NT2/D1 (cell line): ENCODE measurements at regions not wholly inside any gene's neighbourhood (a gene's known extent, or its start where the extent isn't known, plus 50 kb on each side); places are given as distances from the start of the nearest gene placed in this dataset.

ENCODE experiments used
- DNase-seq: peaks from one replicate; pipeline ENCODE4 v3.0.0-alpha.2; 2011; ENCODE audit warnings: low read depth, low spot score
- H3K27me3 ChIP-seq: 2 replicates; pipeline ENCODE4 v1.6.0; 2011; ENCODE audit warnings: mild to moderate bottlenecking; ENCODE audit not compliant: insufficient read length, insufficient read depth
- H3K36me3 ChIP-seq: 2 replicates; pipeline ENCODE4 v1.6.1; 2011; ENCODE audit warnings: mild to moderate bottlenecking, low read length, mixed read lengths; ENCODE audit not compliant: insufficient read depth, insufficient read length
- H3K4me1 ChIP-seq: 2 replicates; pipeline ENCODE4 v1.5.1; 2011; ENCODE audit not compliant: insufficient read depth, insufficient read length
- H3K4me3 ChIP-seq: 2 replicates; pipeline ENCODE4 v1.5.1; 2011; ENCODE audit warnings: low read depth; ENCODE audit not compliant: insufficient read length
- H3K9ac ChIP-seq: 2 replicates; pipeline ENCODE4 v1.6.0; 2011; ENCODE audit warnings: low read depth; ENCODE audit not compliant: insufficient read length
- H3K9me3 ChIP-seq: 2 replicates; pipeline ENCODE4 v1.5.1; 2011; ENCODE audit warnings: mild to moderate bottlenecking, low read length; ENCODE audit not compliant: insufficient read depth
- SUZ12 ChIP-seq: IDR thresholded peaks from 2 replicates; pipeline ENCODE4 v1.6.1; 2011; ENCODE audit not compliant: insufficient read length, insufficient read depth; ENCODE audit errors: extremely low read depth
- YY1 ChIP-seq: IDR thresholded peaks from 2 replicates; pipeline ENCODE4 v1.6.1; 2011; ENCODE audit not compliant: insufficient read length, insufficient read depth
- ZNF274 ChIP-seq: IDR thresholded peaks from 2 replicates; pipeline ENCODE4 v1.6.1; 2011; ENCODE audit warnings: mild to moderate bottlenecking, low read depth, low read length

- H3K9me3 ChIP-seq, result no peaks in the 10 kb centered on the region
- no peaks in the 10 kb centered on the region for H3K27me3 ChIP-seq
- no peak for DNase-seq
- no peak overlapping the region for H3K9ac ChIP-seq
- no peaks in the 10 kb centered on the region for H3K36me3 ChIP-seq
- TF ChIP-seq ZNF274 (no peak), SUZ12 (no peak), YY1 (no peak)
- H3K4me1 ChIP-seq, result no peaks in the 10 kb centered on the region
- no peak overlapping the region for H3K4me3 ChIP-seq
Measured at GRCh38 chr12:75852956-75853355, 178.6 kb downstream of the PHLDA1 start.

- no peak overlapping the region for H3K9ac ChIP-seq
- TF ChIP-seq YY1 (no peak), SUZ12 (no peak), ZNF274 (no peak)
- no peaks in the 10 kb centered on the region for H3K9me3 ChIP-seq
- H3K4me3 ChIP-seq, result no peak overlapping the region
- H3K27me3 ChIP-seq, result no peaks in the 10 kb centered on the region
- H3K36me3 ChIP-seq, result no peaks in the 10 kb centered on the region
- H3K4me1 ChIP-seq, result no peaks in the 10 kb centered on the region
- no peak for DNase-seq
Measured at GRCh38 chr12:75852143-75852542, 179.4 kb downstream of the PHLDA1 start.

GRCh38 chr12:75850721-75851462, 180.7 kb downstream of the PHLDA1 start:
- DNase-seq, result no peak
- Histone ChIP-seq H3K27me3 (no peaks in the 10 kb centered on the region), H3K36me3 (no peaks in the 10 kb centered on the region), H3K9me3 (0 out of 2 replicates have a peak, but pooled peaks cover 7% of the 10 kb centered on the region), H3K4me1 (no peaks in the 10 kb centered on the region), H3K4me3 (no peak overlapping the region), H3K9ac (no peak overlapping the region)
- TF ChIP-seq YY1 (no peak), ZNF274 (no peak), SUZ12 (no peak)

GRCh38 chr12:75848961-75849360, 182.6 kb downstream of the PHLDA1 start:
- TF ChIP-seq SUZ12 (no peak), YY1 (no peak), ZNF274 (no peak)
- no peak overlapping the region for H3K4me3 ChIP-seq
- no peaks in the 10 kb centered on the region for H3K27me3 ChIP-seq
- H3K9me3 ChIP-seq, result 0 out of 2 replicates have a peak, but pooled peaks cover 9% of the 10 kb centered on the region
- no peak for DNase-seq
- H3K9ac ChIP-seq, result no peak overlapping the region
- no peaks in the 10 kb centered on the region for H3K36me3 ChIP-seq
- no peaks in the 10 kb centered on the region for H3K4me1 ChIP-seq

GRCh38 chr12:75848431-75848925, 183.1 kb downstream of the PHLDA1 start:
- no peak for DNase-seq
- H3K9ac ChIP-seq, result no peak overlapping the region
- 0 out of 2 replicates have a peak, but pooled peaks cover 9% of the 10 kb centered on the region for H3K9me3 ChIP-seq
- H3K27me3 ChIP-seq, result no peaks in the 10 kb centered on the region
- H3K4me1 ChIP-seq, result no peaks in the 10 kb centered on the region
- no peak overlapping the region for H3K4me3 ChIP-seq
- no peak for TF ChIP-seq YY1
- TF ChIP-seq SUZ12, result no peak
- TF ChIP-seq ZNF274, result no peak
- H3K36me3 ChIP-seq, result no peaks in the 10 kb centered on the region

GRCh38 chr12:75846102-75846501, 185.5 kb downstream of the PHLDA1 start:
- no peak for DNase-seq
- TF ChIP-seq YY1, result no peak
- TF ChIP-seq ZNF274, result no peak
- no peak for TF ChIP-seq SUZ12
- Histone ChIP-seq H3K9me3 (0 out of 2 replicates have a peak, but pooled peaks cover 9% of the 10 kb centered on the region), H3K9ac (no peak overlapping the region), H3K4me1 (no peaks in the 10 kb centered on the region), H3K4me3 (no peak overlapping the region), H3K27me3 (no peaks in the 10 kb centered on the region), H3K36me3 (no peaks in the 10 kb centered on the region)

GRCh38 chr12:75844985-75845384, 186.6 kb downstream of the PHLDA1 start:
- H3K9me3 ChIP-seq, result 0 out of 2 replicates have a peak, but pooled peaks cover 9% of the 10 kb centered on the region
- H3K36me3 ChIP-seq, result no peaks in the 10 kb centered on the region
- no peak overlapping the region for H3K4me3 ChIP-seq
- H3K9ac ChIP-seq, result no peak overlapping the region
- TF ChIP-seq ZNF274 (no peak), YY1 (no peak), SUZ12 (no peak)
- no peak for DNase-seq
- H3K27me3 ChIP-seq, result no peaks in the 10 kb centered on the region
- no peaks in the 10 kb centered on the region for H3K4me1 ChIP-seq
